ENCODE measurements at regions not wholly inside any gene's neighbourhood (a gene's known extent, or its start where the extent isn't known, plus 50 kb on each side); places are given as distances from the start of the nearest gene placed in this dataset.

DNA sequence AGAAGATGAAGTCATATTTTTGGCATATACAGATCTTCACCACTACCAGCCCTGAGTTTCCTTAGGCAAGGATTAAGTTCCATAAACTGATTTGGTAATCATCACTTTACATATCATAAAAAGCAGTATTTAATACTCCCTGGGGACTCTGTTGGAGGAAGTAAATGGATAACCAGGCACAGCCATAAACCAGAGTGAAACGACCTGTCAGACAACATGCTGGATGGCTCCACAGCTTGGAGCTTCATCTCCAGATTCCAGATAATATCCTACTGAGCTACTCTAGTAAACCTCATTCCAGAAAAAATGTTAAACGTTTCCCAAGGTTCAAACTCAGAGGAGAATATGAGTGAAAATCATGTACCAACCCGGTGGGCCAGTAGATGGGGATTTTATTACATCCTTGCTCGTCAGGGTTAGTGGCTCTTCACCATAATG is 109.2 kb downstream of the BASP1 start:
- CTCF ChIA-PET (ENCODE audit: unreplicated experiment), result interaction anchor here (0.7 kb wide), 1 partner anchor 74 kb away, joined by 3 read pairs; no protein-coding TSS in a partner anchor
- no peaks in the 10 kb centered on the region for H3K4me1 ChIP-seq (ENCODE audit: insufficient read depth, low read length, poor library complexity, severe bottlenecking)

DNA sequence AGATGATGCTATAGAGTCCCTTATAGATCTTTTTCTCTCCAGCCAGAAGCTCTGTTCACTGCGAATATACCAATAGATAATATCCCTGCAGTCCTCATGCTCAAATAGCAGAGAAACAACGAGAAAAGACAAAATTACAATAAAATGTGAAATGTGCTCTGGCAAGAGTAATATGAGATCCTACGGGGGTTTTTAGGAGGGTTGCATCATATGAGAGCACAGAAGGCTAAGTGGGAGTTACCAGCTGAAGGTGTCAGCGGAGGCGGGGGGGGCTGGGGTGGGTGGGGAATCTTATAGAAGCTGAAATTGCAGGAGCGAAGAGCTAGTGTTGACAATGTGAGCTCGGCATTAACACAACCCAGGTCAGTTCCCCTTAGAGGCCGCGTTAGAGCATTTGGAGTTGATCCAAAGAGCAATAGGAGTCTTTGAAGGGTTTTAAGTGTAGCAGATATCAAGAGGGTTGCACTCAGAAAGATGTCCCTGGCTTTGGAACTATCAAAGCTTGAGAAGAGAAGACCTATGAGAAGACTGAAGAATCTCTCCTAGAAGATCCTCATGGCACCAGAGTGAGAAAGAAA is 109.7 kb downstream of the BASP1 start:
- Histone ChIP-seq H2AFZ (ENCODE audit: low read length) (no peak overlapping the region), H3K9me3 (ENCODE audit: low read length) (peaks cover 6% of the 10 kb centered on the region; the same call in 1 of the 2 replicates), H3K4me1 (ENCODE audit: insufficient read depth, low read length, poor library complexity, severe bottlenecking) (no peaks in the 10 kb centered on the region), H3K27ac (ENCODE audit: low read depth, low read length, poor library complexity, severe bottlenecking) (no peak overlapping the region), H3K4me3 (ENCODE audit: low read depth, low read length, poor library complexity, severe bottlenecking) (no peak overlapping the region), H4K20me1 (ENCODE audit: insufficient read depth, low read length) (no peaks in the 10 kb centered on the region), H3K9me2 (ENCODE audit: insufficient read depth, low read length) (no peaks in the 10 kb centered on the region), H3K36me3 (ENCODE audit: insufficient read depth, low read length) (no peaks in the 10 kb centered on the region), H3K4me2 (ENCODE audit: low read length) (no peak overlapping the region), H3K79me2 (ENCODE audit: insufficient read depth, low read depth, low read length) (no peaks in the 10 kb centered on the region)
- no TSS peak for BruUV-seq (replicated peaks)
- ChIA-PET CTCF (ENCODE audit: unreplicated experiment) (interaction anchor here (0.7 kb wide), 1 partner anchor 75 kb away, joined by 3 read pairs; no protein-coding TSS in a partner anchor), POLR2A (interaction anchor here (0.6 kb wide), 1 partner anchor 53 kb away, joined by 3 read pairs; no protein-coding TSS in a partner anchor)
- TF ChIP-seq, protein P1, sequence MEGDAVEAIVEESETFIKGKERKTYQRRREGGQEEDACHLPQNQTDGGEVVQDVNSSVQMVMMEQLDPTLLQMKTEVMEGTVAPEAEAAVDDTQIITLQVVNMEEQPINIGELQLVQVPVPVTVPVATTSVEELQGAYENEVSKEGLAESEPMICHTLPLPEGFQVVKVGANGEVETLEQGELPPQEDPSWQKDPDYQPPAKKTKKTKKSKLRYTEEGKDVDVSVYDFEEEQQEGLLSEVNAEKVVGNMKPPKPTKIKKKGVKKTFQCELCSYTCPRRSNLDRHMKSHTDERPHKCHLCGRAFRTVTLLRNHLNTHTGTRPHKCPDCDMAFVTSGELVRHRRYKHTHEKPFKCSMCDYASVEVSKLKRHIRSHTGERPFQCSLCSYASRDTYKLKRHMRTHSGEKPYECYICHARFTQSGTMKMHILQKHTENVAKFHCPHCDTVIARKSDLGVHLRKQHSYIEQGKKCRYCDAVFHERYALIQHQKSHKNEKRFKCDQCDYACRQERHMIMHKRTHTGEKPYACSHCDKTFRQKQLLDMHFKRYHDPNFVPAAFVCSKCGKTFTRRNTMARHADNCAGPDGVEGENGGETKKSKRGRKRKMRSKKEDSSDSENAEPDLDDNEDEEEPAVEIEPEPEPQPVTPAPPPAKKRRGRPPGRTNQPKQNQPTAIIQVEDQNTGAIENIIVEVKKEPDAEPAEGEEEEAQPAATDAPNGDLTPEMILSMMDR (conservative IDR thresholded peaks at IDR 0.05; ENCODE audit: low read length), result no peak
- TF ChIP-seq EZH2phosphoT487 (IDR thresholded peaks at IDR 0.05; ENCODE audit: borderline replicate concordance, low read depth, low read length), result no peak
- intact Hi-C loops (cut with micrococcal nuclease; ENCODE audit: unreplicated experiment), result no loop called here
- DNase-seq (ENCODE audit: low spot score), result no peak

More for the DNA sequence above, 109.2 kb downstream of the BASP1 start:
- TF ChIP-seq, protein P1 (conservative IDR thresholded peaks at IDR 0.05; ENCODE audit: low read length), result no peak
- TF ChIP-seq EZH2phosphoT487 (IDR thresholded peaks at IDR 0.05; ENCODE audit: borderline replicate concordance, low read depth, low read length), result no peak
- H3K4me2 ChIP-seq (ENCODE audit: low read length), result no peak overlapping the region
- H3K9me2 ChIP-seq (ENCODE audit: insufficient read depth, low read length), result no peaks in the 10 kb centered on the region
- H3K36me3 ChIP-seq (ENCODE audit: insufficient read depth, low read length), result no peaks in the 10 kb centered on the region
- H3K9me3 ChIP-seq (ENCODE audit: low read length), result 0 out of 2 replicates have a peak, but pooled peaks cover 6% of the 10 kb centered on the region
- POLR2A ChIA-PET, result interaction anchor here (0.6 kb wide), 1 partner anchor 53 kb away, joined by 3 read pairs; no protein-coding TSS in a partner anchor
- no peak overlapping the region for H3K4me3 ChIP-seq (ENCODE audit: low read depth, low read length, poor library complexity, severe bottlenecking)
- H4K20me1 ChIP-seq (ENCODE audit: insufficient read depth, low read length), result no peaks in the 10 kb centered on the region
- no peaks in the 10 kb centered on the region for H3K79me2 ChIP-seq (ENCODE audit: insufficient read depth, low read depth, low read length)
- no peak overlapping the region for H3K27ac ChIP-seq (ENCODE audit: low read depth, low read length, poor library complexity, severe bottlenecking)
- no TSS peak for BruUV-seq (replicated peaks)
- no peak overlapping the region for H2AFZ ChIP-seq (ENCODE audit: low read length)
- no peak for DNase-seq (ENCODE audit: low spot score)
- intact Hi-C loops (cut with micrococcal nuclease; ENCODE audit: unreplicated experiment), result no loop called here

DNA sequence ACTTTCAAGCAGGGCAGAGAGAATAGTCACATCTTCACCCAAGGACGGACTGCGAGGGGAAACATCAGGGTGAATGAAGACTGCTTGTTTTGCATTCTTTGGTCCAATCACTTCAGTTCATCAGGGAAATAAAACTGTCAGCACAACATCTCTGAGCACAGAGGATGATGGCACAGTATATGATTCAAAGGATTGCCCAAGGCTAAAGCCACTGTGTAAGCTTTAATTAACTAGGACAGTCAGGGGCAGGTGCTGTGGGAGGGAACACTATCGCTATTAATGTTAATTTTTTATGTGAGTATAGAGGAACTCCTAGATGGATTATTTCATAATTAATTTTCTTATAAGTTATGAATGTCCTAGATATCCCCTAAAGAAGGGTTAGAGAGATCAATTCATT is 112.1 kb downstream of the BASP1 start:
- POLR2A ChIA-PET, result no interaction called here
- intact Hi-C loops (cut with micrococcal nuclease; ENCODE audit: unreplicated experiment), result no loop called here

More for the DNA sequence above, 112.1 kb downstream of the BASP1 start:
- TF ChIP-seq, protein P1 (conservative IDR thresholded peaks at IDR 0.05; ENCODE audit: low read length), result no peak
- no peak for TF ChIP-seq EZH2phosphoT487 (IDR thresholded peaks at IDR 0.05; ENCODE audit: borderline replicate concordance, low read depth, low read length)
- no peaks in the 10 kb centered on the region; the same call in 1 of the 2 replicates for H3K36me3 ChIP-seq (ENCODE audit: insufficient read depth, low read length)
- H3K4me3 ChIP-seq (ENCODE audit: low read depth, low read length, poor library complexity, severe bottlenecking), result no peak overlapping the region
- H3K27ac ChIP-seq (ENCODE audit: low read depth, low read length, poor library complexity, severe bottlenecking), result no peak overlapping the region
- H3K4me2 ChIP-seq (ENCODE audit: low read length), result no peak overlapping the region
- peaks cover 22% of the 10 kb centered on the region for H3K9me3 ChIP-seq (ENCODE audit: low read length)
- H2AFZ ChIP-seq (ENCODE audit: low read length), result no peak overlapping the region
- H3K9me2 ChIP-seq (ENCODE audit: insufficient read depth, low read length), result no peaks in the 10 kb centered on the region
- no TSS peak for BruUV-seq (replicated peaks)
- no peak for DNase-seq (ENCODE audit: low spot score)
- H3K4me1 ChIP-seq (ENCODE audit: insufficient read depth, low read length, poor library complexity, severe bottlenecking), result no peaks in the 10 kb centered on the region
- H3K79me2 ChIP-seq (ENCODE audit: insufficient read depth, low read depth, low read length), result no peaks in the 10 kb centered on the region
- H4K20me1 ChIP-seq (ENCODE audit: insufficient read depth, low read length), result no peaks in the 10 kb centered on the region
- CTCF ChIA-PET (ENCODE audit: unreplicated experiment), result no interaction called here
